HepG2 (cell line): ENCODE measurements at regions not wholly inside any gene's neighbourhood (a gene's known extent, or its start where the extent isn't known, plus 50 kb on each side); places are given as distances from the start of the nearest gene placed in this dataset.
A peak's percentile ranks its signal among the peaks of the same experiment; 100 is the strongest.

Source experiments
- ARHGAP35 ChIP-seq: sonication (generic); formaldehyde crosslinking; IDR thresholded peaks from 2 replicates; pipeline ENCODE4 v1.9.0; 2022; ENCODE audit warnings: mild to moderate bottlenecking, inconsistent platforms, moderate library complexity, missing genetic modification reagents, borderline replicate concordance
- FOSL1 ChIP-seq: sonication (generic); formaldehyde crosslinking; IDR thresholded peaks from 2 replicates; pipeline ENCODE4 v1.9.0; 2021; ENCODE audit warnings: missing genetic modification reagents, borderline replicate concordance
- MTF2 ChIP-seq: sonication (generic); formaldehyde crosslinking; IDR thresholded peaks from 2 replicates; pipeline ENCODE4 v1.5.0; 2020; ENCODE audit warnings: missing genetic modification reagents, borderline replicate concordance
- MYC ChIP-seq: sonication (generic); formaldehyde crosslinking; IDR thresholded peaks from 2 replicates; pipeline ENCODE4 v1.9.0; 2021; ENCODE audit warnings: missing genetic modification reagents, borderline replicate concordance
- NFIB ChIP-seq: sonication (generic); formaldehyde crosslinking; IDR thresholded peaks from 2 replicates; pipeline ENCODE4 v1.9.0; 2021; ENCODE audit warnings: missing genetic modification reagents, mild to moderate bottlenecking, borderline replicate concordance
- NPAS2 ChIP-seq: sonication (generic); formaldehyde crosslinking; IDR thresholded peaks from 2 replicates; pipeline ENCODE4 v1.8.0; 2022; ENCODE audit warnings: mild to moderate bottlenecking, missing genetic modification reagents, borderline replicate concordance
- RBFOX2 ChIP-seq: fragments of 200-400 bp; formaldehyde crosslinking; IDR thresholded peaks from 2 replicates; pipeline ENCODE4 v1.6.1; 2017; ENCODE audit warnings: low read depth, mild to moderate bottlenecking, low read length
- SAFB2 ChIP-seq: sonication (generic); formaldehyde crosslinking; IDR thresholded peaks from 2 replicates; pipeline ENCODE4 v1.5.1; 2020; ENCODE audit warnings: missing genetic modification reagents, low read depth, mild to moderate bottlenecking, borderline replicate concordance
- TAF15 ChIP-seq: fragments of 200-400 bp; formaldehyde crosslinking; IDR thresholded peaks from one replicate; pipeline ENCODE4 v1.6.1; 2018; ENCODE audit warnings: mild to moderate bottlenecking, low read depth, low read length; ENCODE audit not compliant: poor library complexity, severe bottlenecking
- ZNF232 ChIP-seq: sonication (generic); formaldehyde crosslinking; IDR thresholded peaks from 2 replicates; pipeline ENCODE4 v1.4.0; 2020; ENCODE audit warnings: missing genetic modification reagents, borderline replicate concordance
- ZNF24 ChIP-seq: fragments of 450-650 bp; IDR thresholded peaks from 2 replicates; pipeline ENCODE4 v1.6.1; 2017; ENCODE audit warnings: antibody characterized with exemption, mild to moderate bottlenecking
- ZNF367 ChIP-seq: sonication (generic); formaldehyde crosslinking; IDR thresholded peaks from 2 replicates; pipeline ENCODE4 v1.4.0; 2020; ENCODE audit warnings: missing genetic modification reagents, borderline replicate concordance
- ZNF577 ChIP-seq: sonication (generic); formaldehyde crosslinking; IDR thresholded peaks from 2 replicates; pipeline ENCODE4 v1.4.0; 2020; ENCODE audit warnings: mild to moderate bottlenecking, low read depth, missing genetic modification reagents, borderline replicate concordance
- ZNF672 ChIP-seq: sonication (generic); formaldehyde crosslinking; IDR thresholded peaks from 2 replicates; pipeline ENCODE4 v1.8.1; 2022; ENCODE audit warnings: missing genetic modification reagents
- ZNF883 ChIP-seq: sonication (generic); formaldehyde crosslinking; IDR thresholded peaks from 2 replicates; pipeline ENCODE4 v1.5.1; 2020; ENCODE audit warnings: mild to moderate bottlenecking, missing genetic modification reagents; ENCODE audit errors: not compliant biosample characterization
- ZSCAN25 ChIP-seq: sonication (generic); formaldehyde crosslinking; IDR thresholded peaks from 2 replicates; pipeline ENCODE4 v1.8.0; 2022; ENCODE audit warnings: mild to moderate bottlenecking, missing genetic modification reagents
- ZSCAN30 ChIP-seq: sonication (generic); formaldehyde crosslinking; IDR thresholded peaks from 2 replicates; pipeline ENCODE4 v1.5.0; 2020; ENCODE audit warnings: mild to moderate bottlenecking, missing genetic modification reagents
- TF ChIP-seq, protein P1 (sequence below): sonication (generic); formaldehyde crosslinking; IDR thresholded peaks from 2 replicates; pipeline ENCODE4 v1.8.0; 2022; ENCODE audit warnings: mild to moderate bottlenecking, missing genetic modification reagents
- TF ChIP-seq, protein P2 (sequence below), 2 experiments: fragments of 450-650 bp in 1 of 2; sonication (generic) in 1 of 2; formaldehyde crosslinking in 1 of 2; IDR thresholded peaks; 2 replicates each; pipeline versions ENCODE4 v1.6.1 to v1.8.0; 2016 to 2022; ENCODE audit warnings: antibody characterized with exemption in 1 of 2, mild to moderate bottlenecking in 1 of 2, missing genetic modification reagents in 1 of 2

DNA sequence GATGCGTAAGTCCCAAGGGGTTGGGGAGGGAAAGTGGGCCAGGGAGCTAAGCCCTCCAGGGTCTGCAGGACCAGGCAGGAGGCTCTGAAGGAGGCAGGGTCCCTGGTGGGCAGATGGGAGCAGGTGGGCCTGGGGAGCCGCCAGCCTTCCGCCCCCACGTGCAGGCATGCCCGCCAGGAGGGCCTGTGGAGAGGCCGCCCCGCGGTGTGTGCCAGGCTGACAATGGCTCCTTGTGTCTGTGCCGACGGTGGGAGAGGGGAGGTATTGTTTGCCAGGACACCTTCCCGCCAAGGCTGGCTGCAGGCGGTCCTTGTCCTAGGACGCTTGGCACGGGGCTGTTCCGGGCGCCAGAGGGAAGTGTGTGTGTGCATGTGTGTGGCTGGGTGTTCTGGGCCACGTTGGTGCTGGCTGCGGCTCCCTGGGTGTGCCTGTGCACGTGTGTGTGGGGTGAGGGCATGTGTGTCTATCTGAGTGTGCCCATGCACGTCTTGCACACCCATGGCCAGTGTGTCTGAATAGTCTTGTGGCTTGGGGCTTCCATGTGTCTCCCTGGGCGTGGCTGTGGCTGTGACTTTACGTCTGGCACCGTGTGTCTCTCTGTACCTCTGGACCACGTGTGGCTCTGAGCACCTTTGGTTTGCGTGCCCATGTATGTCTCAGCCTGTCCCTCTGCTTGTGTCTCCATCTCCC is 153.0 kb downstream of the CEBPB start (continued):
- TF ChIP-seq MTF2: 0 out of 2 replicates have a peak, but pooled peaks have one; percentile 47
- TF ChIP-seq ZSCAN25 (CRISPR knock-in tag): peak; percentile 57; the same call in 1 of the 2 replicates
- no peak for TF ChIP-seq ZSCAN30 (CRISPR knock-in tag)
- peak; percentile 12; the same call in 1 of the 2 replicates for TF ChIP-seq MYC
- TF ChIP-seq FOSL1: no peak
- TF ChIP-seq, protein P1, sequence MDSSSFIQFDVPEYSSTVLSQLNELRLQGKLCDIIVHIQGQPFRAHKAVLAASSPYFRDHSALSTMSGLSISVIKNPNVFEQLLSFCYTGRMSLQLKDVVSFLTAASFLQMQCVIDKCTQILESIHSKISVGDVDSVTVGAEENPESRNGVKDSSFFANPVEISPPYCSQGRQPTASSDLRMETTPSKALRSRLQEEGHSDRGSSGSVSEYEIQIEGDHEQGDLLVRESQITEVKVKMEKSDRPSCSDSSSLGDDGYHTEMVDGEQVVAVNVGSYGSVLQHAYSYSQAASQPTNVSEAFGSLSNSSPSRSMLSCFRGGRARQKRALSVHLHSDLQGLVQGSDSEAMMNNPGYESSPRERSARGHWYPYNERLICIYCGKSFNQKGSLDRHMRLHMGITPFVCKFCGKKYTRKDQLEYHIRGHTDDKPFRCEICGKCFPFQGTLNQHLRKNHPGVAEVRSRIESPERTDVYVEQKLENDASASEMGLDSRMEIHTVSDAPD (CRISPR knock-in tag): peak; percentile 74
- peak; percentile 76 for TF ChIP-seq ZNF883
- TF ChIP-seq RBFOX2: 0 out of 2 replicates have a peak, but pooled peaks have one; percentile 40
- no peak for TF ChIP-seq TAF15
- 0 out of 2 replicates have a peak, but pooled peaks have one; percentile 21 for TF ChIP-seq ZNF232
- TF ChIP-seq NPAS2 (CRISPR knock-in tag): no peak
- no peak for TF ChIP-seq NFIB (CRISPR knock-in tag)
- 0 out of 2 replicates have a peak, but pooled peaks have one; percentile 42 for TF ChIP-seq ARHGAP35 (CRISPR knock-in tag)
- no peak for TF ChIP-seq ZNF672
- TF ChIP-seq, protein P2, sequence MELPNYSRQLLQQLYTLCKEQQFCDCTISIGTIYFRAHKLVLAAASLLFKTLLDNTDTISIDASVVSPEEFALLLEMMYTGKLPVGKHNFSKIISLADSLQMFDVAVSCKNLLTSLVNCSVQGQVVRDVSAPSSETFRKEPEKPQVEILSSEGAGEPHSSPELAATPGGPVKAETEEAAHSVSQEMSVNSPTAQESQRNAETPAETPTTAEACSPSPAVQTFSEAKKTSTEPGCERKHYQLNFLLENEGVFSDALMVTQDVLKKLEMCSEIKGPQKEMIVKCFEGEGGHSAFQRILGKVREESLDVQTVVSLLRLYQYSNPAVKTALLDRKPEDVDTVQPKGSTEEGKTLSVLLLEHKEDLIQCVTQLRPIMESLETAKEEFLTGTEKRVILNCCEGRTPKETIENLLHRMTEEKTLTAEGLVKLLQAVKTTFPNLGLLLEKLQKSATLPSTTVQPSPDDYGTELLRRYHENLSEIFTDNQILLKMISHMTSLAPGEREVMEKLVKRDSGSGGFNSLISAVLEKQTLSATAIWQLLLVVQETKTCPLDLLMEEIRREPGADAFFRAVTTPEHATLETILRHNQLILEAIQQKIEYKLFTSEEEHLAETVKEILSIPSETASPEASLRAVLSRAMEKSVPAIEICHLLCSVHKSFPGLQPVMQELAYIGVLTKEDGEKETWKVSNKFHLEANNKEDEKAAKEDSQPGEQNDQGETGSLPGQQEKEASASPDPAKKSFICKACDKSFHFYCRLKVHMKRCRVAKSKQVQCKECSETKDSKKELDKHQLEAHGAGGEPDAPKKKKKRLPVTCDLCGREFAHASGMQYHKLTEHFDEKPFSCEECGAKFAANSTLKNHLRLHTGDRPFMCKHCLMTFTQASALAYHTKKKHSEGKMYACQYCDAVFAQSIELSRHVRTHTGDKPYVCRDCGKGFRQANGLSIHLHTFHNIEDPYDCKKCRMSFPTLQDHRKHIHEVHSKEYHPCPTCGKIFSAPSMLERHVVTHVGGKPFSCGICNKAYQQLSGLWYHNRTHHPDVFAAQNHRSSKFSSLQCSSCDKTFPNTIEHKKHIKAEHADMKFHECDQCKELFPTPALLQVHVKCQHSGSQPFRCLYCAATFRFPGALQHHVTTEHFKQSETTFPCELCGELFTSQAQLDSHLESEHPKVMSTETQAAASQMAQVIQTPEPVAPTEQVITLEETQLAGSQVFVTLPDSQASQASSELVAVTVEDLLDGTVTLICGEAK (IDR thresholded peaks at IDR 0.05): no peak
- TF ChIP-seq, protein P2 (CRISPR knock-in tag; IDR thresholded peaks at IDR 0.05): peak; percentile 55; the same call in 1 of the 2 replicates
- no peak for TF ChIP-seq SAFB2
- TF ChIP-seq ZNF367 (CRISPR knock-in tag): no peak
- TF ChIP-seq ZNF24: no peak
- no peak for TF ChIP-seq ZNF577 (CRISPR knock-in tag)
